ENCODE measurements at regions not wholly inside any gene's neighbourhood (a gene's known extent, or its start where the extent isn't known, plus 50 kb on each side); places are given as distances from the start of the nearest gene placed in this dataset.

DNA sequence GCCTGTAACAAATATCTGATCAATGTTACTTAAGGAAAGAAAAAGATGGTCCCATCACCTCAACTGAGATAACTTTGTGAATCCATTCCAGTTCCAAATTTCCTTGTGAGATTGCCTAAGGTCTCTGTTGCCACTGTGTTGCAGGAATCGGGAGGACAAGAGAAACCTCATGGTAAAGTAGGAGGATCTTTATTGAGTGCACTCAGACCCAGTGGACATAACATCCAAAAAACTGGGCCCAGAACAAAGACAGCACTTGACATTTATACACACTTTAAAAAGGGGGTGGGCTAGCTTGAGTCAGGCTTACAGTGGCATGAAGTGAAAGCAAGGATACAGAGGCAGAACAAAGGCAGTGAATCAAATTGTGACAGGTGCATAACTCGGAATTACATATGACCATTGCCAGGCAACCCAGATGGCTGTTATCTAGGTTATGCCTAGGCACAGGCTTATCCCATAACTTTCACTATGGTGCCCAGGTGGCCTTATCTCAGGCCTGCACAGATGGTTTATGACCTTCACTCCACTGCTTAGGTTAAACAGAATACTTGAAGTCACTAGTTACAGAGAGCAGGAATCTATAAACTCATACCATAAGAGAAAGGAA, 459.4 kb upstream of the PCDH20 start:
- Histone ChIP-seq H3K27me3 (ENCODE audit: insufficient read depth, low read length, poor library complexity) (no peaks in the 10 kb centered on the region), H3K9ac (ENCODE audit: low read length) (no peak overlapping the region), H2BK15ac (replicated peaks; ENCODE audit: low read depth) (no peak overlapping the region), H4K8ac (ENCODE audit: low read depth, low read length) (no peak overlapping the region), H2AK5ac (ENCODE audit: low read length) (no peak overlapping the region), H3K79me1 (ENCODE audit: low read length) (no peaks in the 10 kb centered on the region), H3K4me3 (ENCODE audit: low read length) (no peak overlapping the region), H3K4me1 (ENCODE audit: control insufficient read depth, low read depth, low read length) (no peaks in the 10 kb centered on the region), H3K4ac (ENCODE audit: low read depth, low read length) (no peak overlapping the region), H3K4me2 (ENCODE audit: low read length) (no peak overlapping the region), H3K27ac (ENCODE audit: low read depth, low read length) (no peak overlapping the region), H3K56ac (ENCODE audit: low read length) (no peak overlapping the region), H2BK5ac (ENCODE audit: low read length) (no peak overlapping the region), H3K23ac (ENCODE audit: low read length) (no peak overlapping the region), H3K36me3 (ENCODE audit: control insufficient read depth, insufficient read depth, low read length) (no peaks in the 10 kb centered on the region), H4K5ac (ENCODE audit: low read length) (no peak overlapping the region), H3K18ac (ENCODE audit: low read length) (no peak overlapping the region), H3K79me2 (ENCODE audit: control insufficient read depth, insufficient read depth, low read length) (no peaks in the 10 kb centered on the region), H2BK120ac (ENCODE audit: low read depth, low read length) (no peak overlapping the region)
- DNase-seq, result peak; percentile 11
- no CpG with 5 or more reads among the region's 2 CpGs for WGBS (ENCODE audit: extremely low coverage, insufficient coverage, low lambda C conversion rate)

DNA sequence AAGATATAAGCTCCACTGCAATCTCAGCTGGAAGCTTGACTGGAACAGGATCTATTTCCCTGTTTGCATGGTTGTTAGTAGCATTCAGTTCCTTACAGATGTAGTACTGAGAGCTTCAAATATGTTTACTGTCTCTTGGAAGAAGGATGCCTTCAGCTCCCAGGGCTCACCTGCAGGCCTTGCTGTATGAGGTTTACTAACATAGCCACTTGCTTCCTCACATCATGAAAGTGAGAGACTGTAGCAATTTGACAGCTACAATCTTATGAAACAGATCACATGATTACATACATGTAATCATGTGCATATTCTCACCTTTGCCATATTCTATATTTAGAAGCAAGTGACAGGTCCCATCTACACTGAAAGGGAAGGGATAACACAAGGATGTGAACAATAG, 458.1 kb upstream of the PCDH20 start:
- no peak overlapping the region for H2AK5ac ChIP-seq (ENCODE audit: low read length)
- no peak overlapping the region for H2BK15ac ChIP-seq (replicated peaks; ENCODE audit: low read depth)
- H3K23ac ChIP-seq (ENCODE audit: low read length), result no peak overlapping the region

DNA sequence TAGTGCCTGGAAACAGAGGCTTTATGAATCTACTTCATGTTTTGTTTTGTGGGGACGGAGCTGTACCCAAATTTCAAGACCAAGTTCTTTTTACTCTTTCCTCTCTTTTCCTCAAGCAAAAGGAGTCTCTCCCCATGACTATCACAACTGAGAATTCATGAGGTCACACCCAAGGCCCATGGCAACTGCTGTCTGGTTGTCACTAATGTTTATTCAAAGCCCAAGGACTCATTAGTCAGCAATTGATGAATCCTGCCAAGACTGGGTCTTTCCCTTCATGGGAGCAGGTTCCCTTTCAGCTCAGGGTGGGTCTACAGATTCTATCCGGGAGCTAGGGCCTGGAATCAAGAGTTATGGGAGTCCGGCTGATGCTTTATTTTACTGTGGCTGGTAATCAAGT, 441.5 kb upstream of the PCDH20 start:
- H3K56ac ChIP-seq (ENCODE audit: low read length), result no peak overlapping the region
- no peak overlapping the region for H4K8ac ChIP-seq (ENCODE audit: low read depth, low read length)
- H2AK5ac ChIP-seq (ENCODE audit: low read length), result no peak overlapping the region
- no CpG with 5 or more reads among the region's 3 CpGs for WGBS (ENCODE audit: extremely low coverage, insufficient coverage, low lambda C conversion rate)
- no peak overlapping the region for H3K4me3 ChIP-seq (ENCODE audit: low read length)
- no peaks in the 10 kb centered on the region for H3K79me1 ChIP-seq (ENCODE audit: low read length)
- no peaks in the 10 kb centered on the region for H3K4me1 ChIP-seq (ENCODE audit: control insufficient read depth, low read depth, low read length)
- no peaks in the 10 kb centered on the region for H3K79me2 ChIP-seq (ENCODE audit: control insufficient read depth, insufficient read depth, low read length)
- H3K23ac ChIP-seq (ENCODE audit: low read length), result no peak overlapping the region
- peak; percentile 8 for DNase-seq
- H3K36me3 ChIP-seq (ENCODE audit: control insufficient read depth, insufficient read depth, low read length), result no peaks in the 10 kb centered on the region
- H3K4me2 ChIP-seq (ENCODE audit: low read length), result no peak overlapping the region
- no peak overlapping the region for H4K5ac ChIP-seq (ENCODE audit: low read length)
- no peak overlapping the region for H2BK5ac ChIP-seq (ENCODE audit: low read length)
- no peak overlapping the region for H2BK120ac ChIP-seq (ENCODE audit: low read depth, low read length)
- no peak overlapping the region for H3K18ac ChIP-seq (ENCODE audit: low read length)
- no peaks in the 10 kb centered on the region for H3K27me3 ChIP-seq (ENCODE audit: insufficient read depth, low read length, poor library complexity)
- no peak overlapping the region for H3K4ac ChIP-seq (ENCODE audit: low read depth, low read length)
- no peak overlapping the region for H3K27ac ChIP-seq (ENCODE audit: low read depth, low read length)
- H3K9ac ChIP-seq (ENCODE audit: low read length), result no peak overlapping the region
- no peak overlapping the region for H2BK15ac ChIP-seq (replicated peaks; ENCODE audit: low read depth)

More for the DNA sequence above, 458.1 kb upstream of the PCDH20 start:
- no peak overlapping the region for H3K4me3 ChIP-seq (ENCODE audit: low read length)
- no peaks in the 10 kb centered on the region for H3K4me1 ChIP-seq (ENCODE audit: control insufficient read depth, low read depth, low read length)
- no peak overlapping the region for H3K4ac ChIP-seq (ENCODE audit: low read depth, low read length)
- H3K18ac ChIP-seq (ENCODE audit: low read length), result no peak overlapping the region
- no peaks in the 10 kb centered on the region for H3K79me2 ChIP-seq (ENCODE audit: control insufficient read depth, insufficient read depth, low read length)
- no peaks in the 10 kb centered on the region for H3K36me3 ChIP-seq (ENCODE audit: control insufficient read depth, insufficient read depth, low read length)
- H4K8ac ChIP-seq (ENCODE audit: low read depth, low read length), result no peak overlapping the region
- no peaks in the 10 kb centered on the region for H3K79me1 ChIP-seq (ENCODE audit: low read length)
- no peak overlapping the region for H2BK5ac ChIP-seq (ENCODE audit: low read length)
- no peak overlapping the region for H3K27ac ChIP-seq (ENCODE audit: low read depth, low read length)
- H3K27me3 ChIP-seq (ENCODE audit: insufficient read depth, low read length, poor library complexity), result no peaks in the 10 kb centered on the region
- no peak overlapping the region for H4K5ac ChIP-seq (ENCODE audit: low read length)
- H3K56ac ChIP-seq (ENCODE audit: low read length), result no peak overlapping the region
- DNase-seq, result no peak
- no peak overlapping the region for H3K9ac ChIP-seq (ENCODE audit: low read length)
- H2BK120ac ChIP-seq (ENCODE audit: low read depth, low read length), result no peak overlapping the region
- no peak overlapping the region for H3K4me2 ChIP-seq (ENCODE audit: low read length)

DNA sequence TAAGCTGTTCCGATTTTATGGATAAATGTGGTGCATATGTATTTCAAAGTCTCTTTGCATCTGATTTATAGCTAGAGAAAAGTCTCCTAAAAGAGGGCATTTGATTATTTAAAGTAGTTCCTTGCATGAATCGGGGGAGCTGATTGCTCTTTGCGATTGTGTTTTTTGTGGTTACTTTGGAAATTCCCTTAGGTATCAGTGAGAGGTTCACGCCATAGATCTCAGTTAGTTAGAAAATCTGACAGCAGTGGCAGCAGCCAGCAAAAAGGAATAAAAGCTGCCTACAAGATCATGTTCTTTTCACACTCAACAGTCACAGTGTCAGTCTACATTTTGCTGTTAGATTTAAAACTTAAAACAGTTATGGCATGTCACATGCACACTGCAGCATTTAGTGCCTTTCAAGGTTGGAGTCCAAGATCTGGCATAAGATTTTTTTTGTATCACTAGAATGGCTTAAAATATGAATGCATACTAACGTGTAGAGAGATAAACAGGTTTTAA, 436.5 kb upstream of the PCDH20 start:
- Histone ChIP-seq H3K4me3 (ENCODE audit: low read length) (no peak overlapping the region), H3K4ac (ENCODE audit: low read depth, low read length) (no peak overlapping the region), H2BK120ac (ENCODE audit: low read depth, low read length) (no peak overlapping the region), H2BK5ac (ENCODE audit: low read length) (no peak overlapping the region), H2AK5ac (ENCODE audit: low read length) (no peak overlapping the region), H3K4me1 (ENCODE audit: control insufficient read depth, low read depth, low read length) (no peaks in the 10 kb centered on the region), H3K56ac (ENCODE audit: low read length) (no peak overlapping the region), H3K36me3 (ENCODE audit: control insufficient read depth, insufficient read depth, low read length) (no peaks in the 10 kb centered on the region), H3K79me1 (ENCODE audit: low read length) (no peaks in the 10 kb centered on the region), H3K27ac (ENCODE audit: low read depth, low read length) (no peak overlapping the region), H2BK15ac (replicated peaks; ENCODE audit: low read depth) (no peak overlapping the region), H3K27me3 (ENCODE audit: insufficient read depth, low read length, poor library complexity) (no peaks in the 10 kb centered on the region), H3K79me2 (ENCODE audit: control insufficient read depth, insufficient read depth, low read length) (no peaks in the 10 kb centered on the region), H3K18ac (ENCODE audit: low read length) (no peak overlapping the region), H4K5ac (ENCODE audit: low read length) (no peak overlapping the region), H4K8ac (ENCODE audit: low read depth, low read length) (no peak overlapping the region), H3K23ac (ENCODE audit: low read length) (no peak overlapping the region), H3K4me2 (ENCODE audit: low read length) (no peak overlapping the region), H3K9ac (ENCODE audit: low read length) (no peak overlapping the region)
- DNase-seq, result no peak
- WGBS (ENCODE audit: extremely low coverage, insufficient coverage, low lambda C conversion rate), result no CpG with 5 or more reads among the region's 5 CpGs

DNA sequence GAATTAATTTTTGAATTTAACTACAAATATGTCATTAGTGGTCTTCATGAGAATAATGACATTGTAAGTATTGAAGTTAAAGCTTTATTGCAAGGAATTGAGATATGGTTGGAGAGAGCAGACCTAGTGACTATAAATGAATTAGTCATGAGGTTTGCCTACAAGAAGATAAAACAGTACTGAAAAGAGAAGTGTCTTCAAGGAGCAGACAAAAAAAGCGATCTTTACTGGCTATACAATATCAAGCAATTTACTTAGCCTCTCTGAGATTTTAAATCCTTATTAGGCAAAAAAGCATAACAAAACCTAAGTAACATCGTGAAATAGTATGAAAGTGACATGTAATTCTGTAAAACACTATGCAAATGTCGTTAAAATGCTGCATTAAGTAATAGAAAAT, 435.1 kb upstream of the PCDH20 start:
- Histone ChIP-seq H3K9ac (ENCODE audit: low read length) (no peak overlapping the region), H3K27ac (ENCODE audit: low read depth, low read length) (no peak overlapping the region), H2AK5ac (ENCODE audit: low read length) (no peak overlapping the region), H3K79me1 (ENCODE audit: low read length) (no peaks in the 10 kb centered on the region), H2BK5ac (ENCODE audit: low read length) (no peak overlapping the region), H3K23ac (ENCODE audit: low read length) (no peak overlapping the region), H2BK120ac (ENCODE audit: low read depth, low read length) (no peak overlapping the region), H3K56ac (ENCODE audit: low read length) (no peak overlapping the region), H3K18ac (ENCODE audit: low read length) (no peak overlapping the region), H4K8ac (ENCODE audit: low read depth, low read length) (no peak overlapping the region), H3K79me2 (ENCODE audit: control insufficient read depth, insufficient read depth, low read length) (no peaks in the 10 kb centered on the region), H3K4me2 (ENCODE audit: low read length) (no peak overlapping the region), H3K4me1 (ENCODE audit: control insufficient read depth, low read depth, low read length) (no peaks in the 10 kb centered on the region), H3K36me3 (ENCODE audit: control insufficient read depth, insufficient read depth, low read length) (no peaks in the 10 kb centered on the region), H2BK15ac (replicated peaks; ENCODE audit: low read depth) (no peak overlapping the region), H3K4me3 (ENCODE audit: low read length) (no peak overlapping the region), H4K5ac (ENCODE audit: low read length) (no peak overlapping the region), H3K4ac (ENCODE audit: low read depth, low read length) (no peak overlapping the region), H3K27me3 (ENCODE audit: insufficient read depth, low read length, poor library complexity) (no peaks in the 10 kb centered on the region)
- no peak for DNase-seq
- no CpG with 5 or more reads among the region's 3 CpGs for WGBS (ENCODE audit: extremely low coverage, insufficient coverage, low lambda C conversion rate)

DNA sequence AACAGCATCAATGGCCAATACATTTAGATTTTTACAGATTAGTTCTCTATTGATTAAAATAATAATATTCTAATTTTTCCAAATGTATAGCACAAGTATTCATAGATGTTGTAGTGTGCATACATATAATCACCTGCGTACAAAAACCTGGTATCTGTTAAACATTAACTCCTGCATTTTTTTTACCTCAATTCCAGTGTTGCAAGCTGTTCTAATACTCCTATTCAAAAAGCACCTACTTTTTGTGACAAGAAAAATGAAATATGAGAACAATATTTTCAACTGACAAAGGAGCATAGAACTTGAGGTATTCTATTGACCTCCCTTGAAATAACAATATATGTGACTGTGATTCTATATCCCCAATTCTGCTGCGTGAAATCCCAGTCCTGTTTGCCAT, 422.9 kb upstream of the PCDH20 start:
- DNase-seq, result no peak

More for the DNA sequence above, 422.9 kb upstream of the PCDH20 start:
- H3K36me3 ChIP-seq (ENCODE audit: control insufficient read depth, insufficient read depth, low read length), result no peaks in the 10 kb centered on the region
- no peak overlapping the region for H2AK5ac ChIP-seq (ENCODE audit: low read length)
- H3K79me2 ChIP-seq (ENCODE audit: control insufficient read depth, insufficient read depth, low read length), result no peaks in the 10 kb centered on the region
- H2BK5ac ChIP-seq (ENCODE audit: low read length), result no peak overlapping the region
- no peak overlapping the region for H3K4me3 ChIP-seq (ENCODE audit: low read length)
- H2BK120ac ChIP-seq (ENCODE audit: low read depth, low read length), result no peak overlapping the region
- H4K5ac ChIP-seq (ENCODE audit: low read length), result no peak overlapping the region
- no peak overlapping the region for H3K56ac ChIP-seq (ENCODE audit: low read length)
- no peak overlapping the region for H3K9ac ChIP-seq (ENCODE audit: low read length)
- no peak overlapping the region for H3K27ac ChIP-seq (ENCODE audit: low read depth, low read length)
- H4K8ac ChIP-seq (ENCODE audit: low read depth, low read length), result no peak overlapping the region
- no peak overlapping the region for H2BK15ac ChIP-seq (replicated peaks; ENCODE audit: low read depth)
- WGBS (ENCODE audit: extremely low coverage, insufficient coverage, low lambda C conversion rate), result no CpG with 5 or more reads among the region's 2 CpGs
- H3K4me1 ChIP-seq (ENCODE audit: control insufficient read depth, low read depth, low read length), result no peaks in the 10 kb centered on the region
- no peak overlapping the region for H3K4me2 ChIP-seq (ENCODE audit: low read length)
- no peak overlapping the region for H3K4ac ChIP-seq (ENCODE audit: low read depth, low read length)
- no peaks in the 10 kb centered on the region for H3K27me3 ChIP-seq (ENCODE audit: insufficient read depth, low read length, poor library complexity)
- no peaks in the 10 kb centered on the region for H3K79me1 ChIP-seq (ENCODE audit: low read length)
- H3K23ac ChIP-seq (ENCODE audit: low read length), result no peak overlapping the region
- no peak overlapping the region for H3K18ac ChIP-seq (ENCODE audit: low read length)
